NCI-H2196 treated with DMSO at 0.1 percent for 48 hours (cell line): ENCODE measurements at regions not wholly inside any gene's neighbourhood (a gene's known extent, or its start where the extent isn't known, plus 50 kb on each side); places are given as distances from the start of the nearest gene placed in this dataset.
"Not testable (repeated sequence)": the region's sequence is repeated elsewhere in the genome, so short reads cannot be mapped to it uniquely, and the experiment has no call there.

Experiments
- DNase-seq: peaks from one replicate; lab custom pipeline; 2025; ENCODE audit not compliant: unreplicated experiment; lab: John Stamatoyannopoulos, UW

DNA sequence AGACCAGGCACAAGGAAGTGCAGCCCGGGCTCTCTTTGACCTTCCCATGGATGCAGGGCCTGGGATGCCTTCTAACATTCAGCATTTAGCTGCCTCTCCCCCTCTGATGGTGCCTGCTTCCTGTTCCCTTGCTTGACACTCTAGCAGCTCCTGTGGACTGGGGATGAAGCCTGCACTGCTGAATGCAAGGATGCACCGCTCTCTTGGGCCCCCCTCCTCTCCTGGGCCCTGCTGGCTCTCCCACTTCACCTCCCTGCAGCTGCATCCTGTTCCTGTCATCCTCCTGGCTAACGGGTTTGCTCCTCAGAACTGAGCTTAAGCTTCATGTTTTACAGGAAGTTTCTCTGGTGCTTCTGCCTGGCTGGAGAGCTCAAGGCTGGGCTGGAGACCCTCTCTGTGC, 254.1 kb downstream of the TSN start:
- DNase-seq = no peak

DNA sequence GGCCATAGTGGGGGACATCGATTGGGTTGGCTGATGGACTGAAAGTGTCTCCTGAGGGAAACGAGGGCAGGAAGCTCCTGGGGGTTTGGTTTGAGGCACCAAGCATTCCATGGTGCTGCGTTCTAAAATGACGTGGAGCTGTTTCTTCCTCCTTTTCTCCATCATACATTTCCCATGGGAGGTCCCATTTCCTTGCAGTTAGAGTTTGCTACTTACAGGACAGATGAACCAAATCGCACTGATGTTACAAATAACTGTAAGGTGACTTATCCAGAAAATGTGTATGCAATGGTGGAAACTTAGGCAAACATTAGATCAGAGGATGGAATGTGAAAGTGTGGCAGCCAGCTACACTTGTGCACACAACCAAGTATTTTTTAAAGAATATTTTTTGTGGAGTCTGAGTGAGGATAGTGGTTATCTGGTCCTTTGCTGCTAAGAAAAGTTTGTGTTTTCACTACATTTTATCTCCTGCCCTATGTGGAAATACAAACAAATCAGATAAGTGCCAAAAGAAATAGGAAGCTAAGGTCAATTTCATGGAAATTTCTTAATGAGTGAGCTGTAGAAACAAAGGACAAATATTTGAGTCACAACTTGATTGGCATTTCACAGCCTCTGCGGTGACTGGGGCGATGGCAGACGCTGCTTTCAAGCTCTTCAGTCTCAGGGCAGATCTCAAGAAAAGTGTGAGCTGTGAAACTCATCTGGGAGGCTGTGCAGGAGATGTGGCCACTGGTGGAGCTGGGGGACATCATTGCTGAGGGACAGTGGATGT, 256.2 kb downstream of the TSN start:
- no peak for DNase-seq

DNA sequence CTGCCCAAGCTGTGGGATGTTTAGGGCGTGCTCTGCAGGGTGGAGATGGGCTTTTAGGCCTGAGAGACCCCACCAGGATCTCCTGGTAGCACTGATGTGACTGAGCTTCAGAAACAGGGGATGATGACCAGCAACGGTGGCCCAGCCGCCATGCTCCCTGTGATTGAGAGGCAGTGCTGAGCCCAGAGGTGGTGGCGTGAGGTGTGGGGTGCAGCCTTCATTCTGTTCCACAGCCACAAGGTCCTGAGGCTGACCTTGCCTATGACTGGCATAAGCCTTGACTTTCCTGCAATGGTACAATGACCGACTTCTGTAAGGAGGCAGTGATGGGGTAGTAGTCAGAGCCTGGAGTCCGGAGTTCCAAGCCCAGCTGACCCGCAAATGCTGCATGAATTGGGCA, 263.3 kb downstream of the TSN start:
- DNase-seq = no peak

DNA sequence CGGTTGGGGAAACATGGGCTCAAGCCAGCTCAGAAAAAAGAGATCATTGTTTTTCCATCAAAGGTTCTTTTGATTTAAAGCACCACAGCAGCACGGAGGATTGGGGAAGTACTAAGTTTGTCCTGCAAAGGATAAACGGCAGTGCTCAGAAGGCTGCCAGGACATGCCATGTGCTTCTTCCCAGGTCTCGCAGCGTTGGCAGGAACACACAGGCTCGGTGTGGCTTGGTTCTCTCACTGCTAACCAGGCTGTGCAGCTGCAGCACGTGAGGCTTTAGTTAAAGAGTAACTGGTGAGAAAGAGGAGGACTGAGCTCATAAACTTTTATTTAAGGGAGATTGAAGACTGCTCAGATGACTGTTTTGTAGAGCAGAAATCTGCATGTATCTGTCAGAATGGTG, 264.3 kb downstream of the TSN start:
- DNase-seq = no peak

DNA sequence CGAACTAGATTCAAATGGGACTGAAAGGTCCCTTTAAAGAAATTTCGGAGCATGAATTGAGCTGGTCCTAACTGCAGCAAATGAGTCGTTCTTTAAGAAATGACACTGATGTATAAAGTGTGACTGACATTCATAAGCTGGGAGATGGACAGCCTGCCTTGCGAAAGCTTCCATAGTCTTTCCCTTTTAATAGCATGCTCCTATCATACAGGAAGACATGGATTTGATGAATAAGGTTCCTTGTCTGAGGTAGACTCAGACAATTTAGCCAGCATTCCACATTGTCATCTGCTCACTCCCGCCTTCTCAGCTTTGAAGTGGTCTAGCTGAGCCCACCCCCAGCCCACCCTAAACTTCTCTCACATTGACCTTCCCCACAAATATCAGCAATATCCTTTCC, 264.9 kb downstream of the TSN start:
- no peak for DNase-seq

DNA sequence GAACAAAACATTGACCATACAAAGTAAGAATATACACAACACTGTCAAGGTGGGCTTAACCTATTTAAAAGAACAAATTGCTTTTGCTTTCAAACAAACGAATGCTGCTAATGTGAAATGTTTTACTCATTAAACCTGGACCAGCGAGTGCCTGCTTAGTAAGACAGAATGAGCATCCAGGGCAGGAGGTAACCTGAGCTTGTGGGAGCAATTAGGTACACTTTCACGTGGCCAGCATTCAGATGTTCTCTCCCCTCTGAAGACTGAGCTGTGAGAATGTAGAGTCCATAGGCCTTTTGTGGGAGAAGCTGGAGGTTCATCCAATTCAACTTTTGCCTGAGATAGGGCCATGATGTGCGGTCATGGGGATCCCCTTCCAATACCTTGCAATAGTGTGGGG, 266.5 kb downstream of the TSN start:
- DNase-seq = no peak

DNA sequence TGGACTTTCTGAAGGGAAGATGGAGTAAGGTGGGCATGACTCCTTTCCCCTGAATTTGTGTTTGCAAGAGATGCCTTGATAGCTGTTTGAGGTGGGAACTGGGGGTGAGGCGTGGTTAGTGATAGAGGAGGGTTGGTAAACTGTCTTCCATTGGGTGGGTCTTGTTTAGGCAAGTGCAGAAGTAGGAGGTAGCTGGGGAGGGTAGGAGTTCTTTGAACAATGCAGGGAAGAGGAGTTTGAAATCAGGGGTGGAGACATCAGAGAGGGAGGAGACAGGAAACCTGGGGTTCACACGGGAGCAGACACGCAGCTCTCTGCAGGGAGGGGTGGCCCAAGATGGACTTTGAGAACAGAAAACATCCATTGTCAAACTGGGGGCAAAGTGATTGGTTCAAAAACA, 267.1 kb downstream of the TSN start:
- no peak for DNase-seq

DNA sequence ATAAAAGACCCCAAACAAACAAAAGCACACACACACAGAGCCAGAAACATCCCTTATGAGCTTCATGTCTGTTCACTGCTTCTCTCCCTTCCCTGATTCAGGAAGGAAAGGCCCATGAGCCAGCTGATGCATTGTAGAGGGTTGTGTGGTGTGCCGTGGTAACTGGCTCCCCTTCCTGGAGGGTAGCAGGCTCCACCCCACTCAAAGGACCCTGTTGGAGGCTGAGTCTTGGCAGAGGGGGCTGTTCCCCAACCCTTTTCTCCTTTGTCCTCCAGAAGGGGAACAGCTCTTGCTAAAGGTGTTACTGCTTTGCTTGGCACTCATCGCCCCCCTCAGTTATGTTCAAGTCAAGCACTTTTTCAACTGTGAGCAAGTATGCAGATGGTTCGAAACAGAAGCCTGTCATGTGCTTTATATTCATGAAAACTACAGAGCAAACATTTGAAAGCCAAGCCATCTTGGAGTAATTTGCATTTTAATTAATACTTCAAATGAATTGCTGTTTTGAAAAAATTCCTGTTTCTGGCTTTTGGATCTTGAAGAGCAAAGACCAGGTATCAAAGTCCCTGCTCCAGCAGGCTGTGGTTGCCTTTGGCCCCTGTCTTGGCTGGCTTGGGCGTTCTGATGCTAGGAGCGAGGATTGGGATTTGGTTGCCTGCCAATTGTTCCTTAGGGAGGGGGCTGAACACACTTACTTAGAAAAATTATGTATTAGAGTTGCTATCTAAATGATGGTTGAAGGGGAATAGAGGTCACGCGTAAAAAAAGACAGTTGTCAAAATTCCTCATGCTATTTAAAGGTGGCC, 267.8 kb downstream of the TSN start:
- DNase-seq = no peak

DNA sequence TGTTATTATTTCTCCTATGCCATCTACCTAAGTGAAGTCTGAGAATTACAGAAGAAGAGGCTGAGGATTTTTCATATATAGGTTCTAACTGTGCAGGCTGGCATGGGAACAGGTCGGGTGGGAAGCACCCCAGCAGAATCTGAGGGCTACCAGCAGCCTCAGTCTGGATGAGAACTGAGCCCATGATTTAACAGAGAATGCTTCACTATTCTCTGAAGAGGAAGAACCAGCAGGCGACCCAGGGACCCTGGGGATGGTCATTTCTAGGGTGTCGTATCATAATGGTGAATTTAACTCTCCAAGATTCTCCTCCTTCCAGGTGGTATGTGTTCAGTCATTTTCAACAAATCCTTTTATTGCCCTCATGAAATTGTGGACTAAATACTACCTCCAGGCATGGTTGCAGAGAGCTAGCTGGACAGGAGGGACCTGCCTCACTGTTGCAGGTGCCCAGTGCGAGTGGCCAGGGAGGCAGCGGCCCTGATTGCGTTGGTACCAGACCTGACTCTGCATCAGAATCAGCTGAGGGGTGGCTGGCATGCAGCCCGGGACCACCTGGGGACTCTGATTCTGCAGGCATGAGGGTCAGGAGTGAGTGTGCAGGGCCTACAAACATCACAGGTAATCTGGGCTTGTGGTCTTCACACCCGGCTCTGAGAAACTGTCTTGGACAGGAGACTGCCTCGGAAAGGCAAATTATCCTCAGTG, 272.2 kb downstream of the TSN start:
- DNase-seq = no peak

DNA sequence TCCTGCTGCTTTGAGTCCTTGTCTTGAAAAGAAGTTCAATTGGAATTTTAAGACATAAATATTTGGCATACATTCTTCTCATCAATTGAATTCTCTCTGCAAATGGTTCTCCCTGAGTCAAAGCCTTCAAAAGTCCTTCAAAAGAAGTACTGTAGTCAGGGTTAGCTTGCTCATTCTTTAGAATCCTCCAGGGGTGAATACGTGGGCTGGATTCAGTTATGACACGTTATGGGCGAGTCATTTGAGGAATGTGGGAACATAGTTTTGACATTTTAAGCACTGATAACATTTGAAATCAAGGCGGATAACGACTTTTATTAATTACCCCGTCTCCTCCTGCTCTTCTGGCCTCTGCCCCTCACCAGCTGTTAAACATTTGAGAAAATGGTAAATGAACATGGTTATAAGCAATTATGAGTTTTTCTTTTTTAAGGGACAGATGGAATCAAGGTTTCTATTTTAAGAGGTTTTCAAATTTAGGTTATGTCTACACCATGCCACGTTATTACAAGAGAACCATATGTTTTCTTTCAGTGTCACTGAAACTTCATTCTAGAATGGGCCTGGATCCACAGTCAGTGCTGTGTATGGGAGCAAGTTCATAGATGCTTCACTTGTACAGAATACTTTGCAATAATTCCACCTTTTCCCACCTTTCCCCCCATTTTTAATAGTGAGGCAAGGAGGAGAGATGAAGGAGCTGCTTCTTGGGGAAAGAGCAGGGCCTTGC, 273.1 kb downstream of the TSN start:
- DNase-seq = no peak

DNA sequence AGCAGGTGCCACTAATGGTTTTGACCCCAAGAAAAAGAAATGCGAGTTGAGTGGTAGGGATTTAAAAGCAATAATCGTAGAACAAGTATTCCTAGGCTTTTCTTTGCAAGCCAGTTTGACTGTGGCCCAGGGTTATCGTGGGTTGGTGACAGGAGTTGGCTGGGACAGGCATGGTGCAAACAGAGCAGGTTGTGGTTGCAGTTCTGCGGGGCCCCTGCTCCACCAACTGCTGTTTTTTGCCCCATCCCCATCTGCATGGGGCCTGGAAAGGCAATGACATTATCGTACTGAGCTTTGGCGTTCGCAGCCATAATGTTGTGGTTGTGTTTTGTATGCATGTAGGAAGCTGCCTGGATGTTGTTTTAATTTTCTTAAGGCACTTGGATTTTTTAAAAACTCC, 274.0 kb downstream of the TSN start:
- no peak for DNase-seq

DNA sequence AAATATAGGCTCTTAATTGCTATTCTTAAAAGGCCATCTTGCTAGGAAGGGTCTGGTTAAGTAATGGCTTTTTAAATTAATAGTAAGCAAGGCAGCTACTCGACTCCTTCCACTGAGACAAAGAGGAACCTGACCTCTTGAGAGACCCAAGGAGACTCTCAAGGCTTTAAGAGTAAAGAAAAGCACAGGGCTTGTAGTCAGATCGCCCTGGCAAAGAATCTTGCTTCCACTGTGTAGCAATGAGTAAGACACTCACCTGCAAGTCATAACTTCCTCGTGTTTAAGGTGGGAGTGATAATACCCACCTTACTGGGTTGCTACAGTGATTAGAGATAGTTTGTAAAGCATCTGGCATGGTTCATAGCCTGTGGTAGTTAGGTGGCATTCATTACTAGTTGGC, 274.5 kb downstream of the TSN start:
- DNase-seq = no peak

DNA sequence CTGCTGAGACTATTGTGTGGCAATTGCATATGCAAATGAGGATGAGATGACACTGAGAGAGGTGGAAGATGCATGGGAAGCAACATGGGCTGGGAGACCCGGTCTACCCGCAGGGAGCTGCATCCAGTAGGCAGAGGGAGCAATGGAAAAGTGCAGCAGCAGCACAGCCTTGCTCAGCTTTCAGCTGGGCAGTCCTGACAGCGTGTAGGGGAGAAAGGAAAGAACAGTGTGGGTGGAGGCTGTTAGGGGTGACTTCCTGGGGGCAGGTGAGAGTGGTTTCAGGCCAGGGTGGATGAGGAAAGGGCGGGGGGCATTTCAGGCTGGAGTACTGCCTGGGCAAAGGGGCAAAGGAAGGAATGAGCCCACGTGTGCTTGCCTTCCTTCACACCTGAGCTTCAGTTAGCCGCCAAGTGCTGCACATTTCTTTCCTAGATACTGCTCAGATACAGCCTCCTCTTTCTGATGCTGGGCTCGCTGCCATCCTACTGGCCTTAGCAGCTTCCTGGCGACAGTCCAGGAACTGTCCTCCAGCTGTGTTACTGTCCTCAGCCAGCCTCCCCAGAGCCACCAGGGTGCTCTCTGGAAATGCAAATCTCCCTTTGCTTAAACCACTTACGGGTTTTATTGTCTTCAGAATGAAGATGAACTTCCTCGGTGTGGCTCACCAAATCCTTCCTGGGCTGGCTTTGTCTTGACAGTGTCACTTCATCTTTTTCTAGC, 276.3 kb downstream of the TSN start:
- DNase-seq = peak; percentile 55

DNA sequence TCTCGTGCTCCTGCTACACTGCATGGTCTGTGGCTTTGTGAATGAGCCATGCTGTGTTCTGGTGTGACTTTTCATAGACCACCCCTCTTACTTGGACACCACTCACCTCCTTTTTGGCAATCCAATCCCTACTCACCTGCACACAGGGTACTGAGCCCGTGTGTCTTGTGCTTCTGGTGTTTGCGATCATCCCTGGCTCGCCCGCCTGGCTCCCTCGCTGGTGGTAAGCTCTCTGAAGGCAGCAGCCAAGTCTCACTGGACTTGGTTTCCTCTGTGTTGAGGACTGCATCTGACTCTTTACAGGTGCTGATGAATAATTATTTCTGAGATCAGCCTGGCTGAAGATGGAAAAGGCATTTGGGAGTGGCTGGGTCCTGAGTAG, 276.8 kb downstream of the TSN start:
- no peak for DNase-seq

DNA sequence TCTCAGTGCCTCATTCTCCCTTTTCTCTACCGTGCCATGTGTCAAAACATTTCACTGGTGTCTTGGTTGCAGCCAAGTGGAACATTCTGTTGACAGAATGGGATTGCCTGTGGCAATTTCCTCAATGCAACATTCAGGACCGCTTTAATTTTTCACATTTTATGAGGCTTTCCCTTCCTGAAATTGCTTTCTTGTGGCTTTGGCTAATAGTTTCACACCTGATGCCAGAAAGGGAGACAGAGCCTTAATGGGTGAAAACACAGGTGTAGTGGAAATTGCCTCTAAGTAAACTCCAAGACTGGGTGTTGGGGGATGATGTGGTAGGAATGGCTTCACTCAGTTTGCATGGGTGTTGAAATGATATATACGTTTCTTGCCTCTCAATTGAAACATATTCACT, 278.3 kb downstream of the TSN start:
- DNase-seq = no peak

DNA sequence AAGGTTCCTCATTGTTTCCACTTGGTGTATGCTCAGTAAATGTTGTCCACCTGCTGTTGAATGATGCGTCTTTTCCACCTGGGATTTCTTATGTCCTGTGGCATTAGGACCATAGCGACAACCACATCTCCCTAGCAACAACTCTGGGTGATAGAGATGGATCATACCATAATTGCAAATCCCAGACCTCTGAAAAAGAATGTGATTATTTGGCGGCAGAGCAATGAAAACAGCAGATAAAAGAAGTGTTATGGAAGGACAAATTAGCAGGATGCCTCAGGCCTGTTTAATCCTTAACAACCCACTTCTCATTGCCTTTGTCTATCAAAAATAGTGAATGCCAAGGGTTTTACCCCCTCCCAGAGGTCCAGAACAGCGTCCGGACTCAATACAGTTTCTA, 278.9 kb downstream of the TSN start:
- no peak for DNase-seq

DNA sequence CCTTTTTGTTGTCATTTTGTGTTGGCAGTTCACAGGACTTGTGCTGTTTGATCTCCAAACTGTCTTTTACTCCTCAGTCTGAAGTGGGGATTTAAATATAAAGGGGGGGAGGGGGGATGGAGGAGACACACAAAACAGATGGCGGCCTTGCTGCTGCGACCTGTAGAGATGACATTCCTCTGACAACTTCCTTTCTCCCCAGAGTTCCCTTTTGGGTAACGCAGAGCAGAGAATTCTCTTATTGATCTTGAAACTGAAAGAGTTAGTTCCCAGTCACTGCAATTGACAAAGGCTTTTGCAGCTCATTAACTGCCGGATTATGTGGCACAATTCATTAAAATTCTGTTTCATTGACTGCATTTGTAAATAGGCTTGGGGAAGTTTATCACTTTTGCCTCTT, 279.3 kb downstream of the TSN start:
- DNase-seq = no peak

DNA sequence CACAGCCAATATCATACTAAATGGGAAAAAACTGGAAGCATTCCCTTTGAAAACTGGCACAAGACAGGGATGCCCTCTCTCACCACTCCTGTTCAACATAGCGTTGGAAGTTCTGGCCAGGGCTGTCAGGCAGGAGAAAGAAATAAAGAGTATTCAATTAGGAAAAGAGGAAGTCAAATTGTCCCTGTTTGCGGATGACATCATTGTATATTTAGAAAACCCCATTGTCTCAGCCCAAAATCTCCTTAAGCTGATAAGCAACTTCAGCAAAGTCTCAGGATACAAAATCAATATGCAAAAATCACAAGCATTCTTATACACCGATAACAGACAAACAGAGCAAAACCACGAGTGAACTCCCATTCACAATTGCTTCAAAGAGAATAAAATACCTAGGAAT, 283.4 kb downstream of the TSN start:
- not testable (repeated sequence) for DNase-seq

DNA sequence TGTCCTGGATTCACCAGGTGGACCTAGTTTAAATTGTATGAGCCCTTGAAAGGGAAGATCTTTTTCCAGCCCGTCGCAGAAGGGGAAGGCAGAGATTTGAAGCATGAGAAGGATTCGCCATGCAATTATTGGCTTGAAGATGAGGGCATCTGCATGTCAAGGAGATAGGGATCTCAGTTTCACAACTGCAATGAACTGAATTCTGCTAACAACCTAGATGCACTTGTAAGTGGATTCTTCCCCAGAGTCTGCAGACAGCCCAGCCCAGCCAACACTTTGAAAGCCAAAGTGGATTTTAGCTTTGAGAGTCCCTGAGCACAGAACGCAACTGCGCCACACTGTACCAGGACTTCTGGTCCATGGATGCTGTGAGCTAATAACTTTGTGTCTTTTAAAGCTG, 286.0 kb downstream of the TSN start:
- DNase-seq = no peak

DNA sequence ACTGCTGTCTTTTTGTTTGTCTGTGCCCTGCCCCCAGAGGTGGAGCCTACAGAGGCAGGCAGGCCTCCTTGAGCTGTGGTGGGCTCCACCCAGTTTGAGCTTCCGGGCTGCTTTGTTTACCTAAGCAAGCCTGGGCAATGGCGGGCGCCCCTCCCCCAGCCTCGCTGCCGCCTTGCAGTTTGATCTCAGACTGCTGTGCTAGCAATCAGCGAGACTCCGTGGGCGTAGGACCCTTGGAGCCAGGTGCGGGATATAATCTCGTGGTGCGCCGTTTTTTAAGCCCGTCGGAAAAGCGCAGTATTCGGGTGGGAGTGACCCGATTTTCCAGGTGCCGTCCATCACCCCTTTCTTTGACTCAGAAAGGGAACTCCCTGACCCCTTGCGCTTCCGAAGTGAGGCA, 296.2 kb downstream of the TSN start:
- DNase-seq = not testable (repeated sequence)

DNA sequence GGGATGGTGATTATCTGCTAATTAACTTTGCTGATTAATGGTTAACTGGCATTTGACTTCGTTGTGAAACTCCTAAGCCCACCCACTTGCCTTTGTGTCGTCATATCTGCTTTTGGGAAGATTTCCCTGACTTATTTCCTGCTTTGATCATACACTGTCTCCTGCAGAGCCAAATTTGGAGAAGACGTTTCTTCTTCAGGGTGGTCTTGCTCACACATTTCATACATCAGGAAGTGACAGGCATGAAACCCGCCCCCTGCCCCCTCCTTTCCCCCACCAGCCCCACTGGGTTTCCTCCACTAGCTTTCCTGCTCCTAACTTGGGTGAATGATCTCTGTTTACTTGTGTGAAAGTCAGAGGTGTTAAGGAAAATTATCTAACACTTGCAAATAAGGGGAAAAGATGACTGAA, 300.1 kb downstream of the TSN start:
- DNase-seq = no peak
